ENCODE measurements at regions not wholly inside any gene's neighbourhood (a gene's known extent, or its start where the extent isn't known, plus 50 kb on each side); places are given as distances from the start of the nearest gene placed in this dataset.

DNA sequence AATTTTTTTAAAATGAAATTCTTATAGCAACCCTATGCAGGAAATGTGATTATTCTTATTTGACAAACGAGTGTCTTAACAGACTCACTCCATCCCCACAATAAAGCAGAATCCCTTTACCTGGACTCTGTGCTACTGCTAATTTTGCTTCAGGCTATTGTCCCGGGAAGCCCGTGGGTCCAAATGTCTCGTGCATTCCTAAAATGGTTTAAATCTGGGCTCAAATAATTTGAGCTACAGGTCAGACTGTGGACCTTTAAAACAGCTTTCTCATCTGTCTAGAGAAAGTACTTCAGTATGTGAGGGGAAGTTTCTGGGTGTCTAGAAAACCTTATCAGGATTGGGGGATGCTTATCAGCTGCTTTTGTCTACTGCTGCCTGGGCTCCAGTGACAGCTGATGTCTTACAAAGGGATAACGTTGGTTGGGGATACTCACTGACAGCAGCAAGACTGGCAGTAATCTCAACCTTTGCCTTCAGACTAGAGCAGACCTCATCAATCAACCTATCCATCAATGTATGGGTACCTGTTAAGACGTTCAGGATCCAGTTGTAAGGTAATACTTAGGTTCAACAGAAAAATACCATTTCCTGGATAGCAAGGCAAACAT is 197.9 kb upstream of the CDH11 start:
- TF ChIP-seq, protein P1, sequence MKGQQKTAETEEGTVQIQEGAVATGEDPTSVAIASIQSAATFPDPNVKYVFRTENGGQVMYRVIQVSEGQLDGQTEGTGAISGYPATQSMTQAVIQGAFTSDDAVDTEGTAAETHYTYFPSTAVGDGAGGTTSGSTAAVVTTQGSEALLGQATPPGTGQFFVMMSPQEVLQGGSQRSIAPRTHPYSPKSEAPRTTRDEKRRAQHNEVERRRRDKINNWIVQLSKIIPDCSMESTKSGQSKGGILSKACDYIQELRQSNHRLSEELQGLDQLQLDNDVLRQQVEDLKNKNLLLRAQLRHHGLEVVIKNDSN (IDR thresholded peaks at IDR 0.05), result no peak
- TF ChIP-seq FOXM1 (IDR thresholded peaks at IDR 0.05; ENCODE audit: borderline replicate concordance, low read depth) (no peak), EP300 (IDR thresholded peaks at IDR 0.05; ENCODE audit: borderline replicate concordance) (no peak), YY1 (IDR thresholded peaks at IDR 0.05; ENCODE audit: low read depth) (no peak), CREB1 (IDR thresholded peaks at IDR 0.05; ENCODE audit: low read depth) (no peak), EGR1 (IDR thresholded peaks at IDR 0.05) (no peak), TEAD4 (IDR thresholded peaks at IDR 0.05) (no peak), ZBTB7A (IDR thresholded peaks at IDR 0.05; ENCODE audit: low read depth) (no peak)
- TF ChIP-seq, protein P2, sequence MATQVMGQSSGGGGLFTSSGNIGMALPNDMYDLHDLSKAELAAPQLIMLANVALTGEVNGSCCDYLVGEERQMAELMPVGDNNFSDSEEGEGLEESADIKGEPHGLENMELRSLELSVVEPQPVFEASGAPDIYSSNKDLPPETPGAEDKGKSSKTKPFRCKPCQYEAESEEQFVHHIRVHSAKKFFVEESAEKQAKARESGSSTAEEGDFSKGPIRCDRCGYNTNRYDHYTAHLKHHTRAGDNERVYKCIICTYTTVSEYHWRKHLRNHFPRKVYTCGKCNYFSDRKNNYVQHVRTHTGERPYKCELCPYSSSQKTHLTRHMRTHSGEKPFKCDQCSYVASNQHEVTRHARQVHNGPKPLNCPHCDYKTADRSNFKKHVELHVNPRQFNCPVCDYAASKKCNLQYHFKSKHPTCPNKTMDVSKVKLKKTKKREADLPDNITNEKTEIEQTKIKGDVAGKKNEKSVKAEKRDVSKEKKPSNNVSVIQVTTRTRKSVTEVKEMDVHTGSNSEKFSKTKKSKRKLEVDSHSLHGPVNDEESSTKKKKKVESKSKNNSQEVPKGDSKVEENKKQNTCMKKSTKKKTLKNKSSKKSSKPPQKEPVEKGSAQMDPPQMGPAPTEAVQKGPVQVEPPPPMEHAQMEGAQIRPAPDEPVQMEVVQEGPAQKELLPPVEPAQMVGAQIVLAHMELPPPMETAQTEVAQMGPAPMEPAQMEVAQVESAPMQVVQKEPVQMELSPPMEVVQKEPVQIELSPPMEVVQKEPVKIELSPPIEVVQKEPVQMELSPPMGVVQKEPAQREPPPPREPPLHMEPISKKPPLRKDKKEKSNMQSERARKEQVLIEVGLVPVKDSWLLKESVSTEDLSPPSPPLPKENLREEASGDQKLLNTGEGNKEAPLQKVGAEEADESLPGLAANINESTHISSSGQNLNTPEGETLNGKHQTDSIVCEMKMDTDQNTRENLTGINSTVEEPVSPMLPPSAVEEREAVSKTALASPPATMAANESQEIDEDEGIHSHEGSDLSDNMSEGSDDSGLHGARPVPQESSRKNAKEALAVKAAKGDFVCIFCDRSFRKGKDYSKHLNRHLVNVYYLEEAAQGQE (IDR thresholded peaks at IDR 0.05; ENCODE audit: low read depth), result no peak
- TF ChIP-seq, protein P3, sequence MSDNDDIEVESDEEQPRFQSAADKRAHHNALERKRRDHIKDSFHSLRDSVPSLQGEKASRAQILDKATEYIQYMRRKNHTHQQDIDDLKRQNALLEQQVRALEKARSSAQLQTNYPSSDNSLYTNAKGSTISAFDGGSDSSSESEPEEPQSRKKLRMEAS (IDR thresholded peaks at IDR 0.05), result no peak

- TF ChIP-seq EGR1 (IDR thresholded peaks at IDR 0.05), result no peak
- no peak for TF ChIP-seq TCF12 (IDR thresholded peaks at IDR 0.05; ENCODE audit: low read depth)
- TF ChIP-seq, protein P1 (IDR thresholded peaks at IDR 0.05), result no peak
- no peak for TF ChIP-seq FOXM1 (IDR thresholded peaks at IDR 0.05; ENCODE audit: borderline replicate concordance, low read depth)
- TF ChIP-seq, protein P2 (IDR thresholded peaks at IDR 0.05; ENCODE audit: low read depth), result no peak
- no peak for TF ChIP-seq EP300 (IDR thresholded peaks at IDR 0.05; ENCODE audit: borderline replicate concordance)
- no peak for TF ChIP-seq ZBTB7A (IDR thresholded peaks at IDR 0.05; ENCODE audit: low read depth)
- TF ChIP-seq NFIC (IDR thresholded peaks at IDR 0.05), result no peak
- TF ChIP-seq CEBPB (IDR thresholded peaks at IDR 0.05), result no peak
- TF ChIP-seq RAD21 (IDR thresholded peaks at IDR 0.05; ENCODE audit: low read depth), result no peak
- no peak for TF ChIP-seq YY1 (IDR thresholded peaks at IDR 0.05; ENCODE audit: low read depth)
Measured at GRCh38 chr16:65318590-65319257, 196.9 kb upstream of the CDH11 start.

GRCh38 chr16:65318138-65318537 is 196.3 kb upstream of the CDH11 start:
- TF ChIP-seq CREB1 (IDR thresholded peaks at IDR 0.05; ENCODE audit: low read depth), result no peak
- TF ChIP-seq TEAD4 (IDR thresholded peaks at IDR 0.05), result no peak
- TF ChIP-seq, protein P1 (IDR thresholded peaks at IDR 0.05), result no peak
- no peak for TF ChIP-seq CEBPB (IDR thresholded peaks at IDR 0.05)
- TF ChIP-seq EP300 (IDR thresholded peaks at IDR 0.05; ENCODE audit: borderline replicate concordance), result no peak
- no peak for TF ChIP-seq YY1 (IDR thresholded peaks at IDR 0.05; ENCODE audit: low read depth)
- TF ChIP-seq, protein P3 (IDR thresholded peaks at IDR 0.05), result no peak
- TF ChIP-seq NFIC (IDR thresholded peaks at IDR 0.05), result no peak

GRCh38 chr16:65316808-65317207 is 194.9 kb upstream of the CDH11 start:
- TF ChIP-seq NFIC (IDR thresholded peaks at IDR 0.05), result no peak
- TF ChIP-seq TAF1 (IDR thresholded peaks at IDR 0.05; ENCODE audit: low read depth), result no peak
- no peak for TF ChIP-seq EP300 (IDR thresholded peaks at IDR 0.05; ENCODE audit: borderline replicate concordance)
- TF ChIP-seq CREB1 (IDR thresholded peaks at IDR 0.05; ENCODE audit: low read depth), result no peak
- TF ChIP-seq TEAD4 (IDR thresholded peaks at IDR 0.05), result no peak
- TF ChIP-seq, protein P1 (IDR thresholded peaks at IDR 0.05), result no peak
- TF ChIP-seq EGR1 (IDR thresholded peaks at IDR 0.05), result no peak
- TF ChIP-seq FOXM1 (IDR thresholded peaks at IDR 0.05; ENCODE audit: borderline replicate concordance, low read depth), result no peak
- TF ChIP-seq, protein P3 (IDR thresholded peaks at IDR 0.05), result no peak
- TF ChIP-seq, protein P2 (IDR thresholded peaks at IDR 0.05; ENCODE audit: low read depth), result no peak
- no peak for TF ChIP-seq YY1 (IDR thresholded peaks at IDR 0.05; ENCODE audit: low read depth)
- no peak for TF ChIP-seq ZBTB7A (IDR thresholded peaks at IDR 0.05; ENCODE audit: low read depth)
- no peak for TF ChIP-seq CEBPB (IDR thresholded peaks at IDR 0.05)
- TF ChIP-seq TCF12 (IDR thresholded peaks at IDR 0.05; ENCODE audit: low read depth), result no peak
- no peak for TF ChIP-seq RAD21 (IDR thresholded peaks at IDR 0.05; ENCODE audit: low read depth)

Data from Ishikawa (cell line).